ENCODE measurements at regions not wholly inside any gene's neighbourhood (a gene's known extent, or its start where the extent isn't known, plus 50 kb on each side); places are given as distances from the start of the nearest gene placed in this dataset.
A peak's percentile ranks its signal among the peaks of the same experiment; 100 is the strongest.
"Not testable (repeated sequence)": the region's sequence is repeated elsewhere in the genome, so short reads cannot be mapped to it uniquely, and the experiment has no call there.

- no peak for DNase-seq
These were observed 53.5 kb downstream of the PAGE2 start for GRCh38 chrX:55142206-55142918.

DNA sequence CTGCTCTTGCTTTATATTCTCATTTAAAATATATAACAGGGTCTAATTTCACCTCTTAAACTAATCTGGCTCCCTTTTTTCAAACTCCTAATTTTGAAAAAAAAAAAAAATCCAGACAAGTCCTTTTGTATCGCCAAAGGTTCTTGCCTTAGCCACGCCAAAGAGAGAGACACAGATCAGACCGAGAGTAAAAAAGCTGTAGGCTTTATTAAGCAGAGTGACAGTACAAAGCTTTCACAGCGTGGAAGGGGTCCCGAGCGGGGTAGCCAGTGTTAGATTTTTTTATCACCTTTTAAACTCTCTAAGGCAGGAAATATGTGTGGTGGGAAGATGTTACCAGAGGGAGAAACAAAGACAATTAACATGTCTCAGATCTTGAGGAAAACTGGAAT, 54.1 kb downstream of the PAGE2 start:
- DNase-seq: no peak

DNA sequence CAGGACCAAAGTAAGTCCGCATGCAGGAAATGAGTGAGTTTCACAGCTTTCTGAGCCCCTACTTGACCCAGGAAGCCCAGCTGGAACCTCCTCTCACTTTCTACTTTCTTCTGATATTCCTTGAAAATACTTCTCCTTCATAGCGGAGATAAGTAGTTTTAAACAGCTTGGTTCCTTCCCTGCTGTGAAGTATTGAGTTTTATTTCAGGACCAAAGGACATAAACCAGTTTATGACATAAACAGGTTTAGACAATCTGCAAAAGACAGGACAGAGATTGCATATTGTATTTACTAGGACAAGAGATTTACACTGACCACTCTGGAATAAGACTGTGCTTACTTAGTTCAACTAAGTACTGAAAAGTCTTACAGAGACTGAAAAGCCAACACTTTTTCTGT, 54.8 kb downstream of the PAGE2 start:
- DNase-seq: no peak

DNA sequence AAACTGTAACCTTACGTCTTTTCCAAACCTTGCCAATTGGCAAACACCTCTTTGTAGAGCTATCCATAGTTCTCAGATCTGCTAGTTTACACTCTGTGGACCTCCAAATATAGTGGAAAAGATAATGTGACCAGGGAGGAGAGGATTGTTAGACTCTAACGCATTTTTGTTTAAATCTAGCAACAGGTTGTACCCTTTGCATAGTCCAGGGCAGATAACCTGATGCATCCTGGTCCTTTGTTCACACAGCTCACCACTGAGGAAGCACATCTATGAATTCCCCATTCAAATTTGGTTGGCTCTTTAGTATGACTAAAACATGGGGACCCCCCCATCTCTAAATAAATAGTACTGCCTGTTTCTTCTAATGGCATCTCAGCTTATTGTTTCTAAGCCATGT, 55.9 kb downstream of the PAGE2 start:
- DNase-seq: no peak

DNA sequence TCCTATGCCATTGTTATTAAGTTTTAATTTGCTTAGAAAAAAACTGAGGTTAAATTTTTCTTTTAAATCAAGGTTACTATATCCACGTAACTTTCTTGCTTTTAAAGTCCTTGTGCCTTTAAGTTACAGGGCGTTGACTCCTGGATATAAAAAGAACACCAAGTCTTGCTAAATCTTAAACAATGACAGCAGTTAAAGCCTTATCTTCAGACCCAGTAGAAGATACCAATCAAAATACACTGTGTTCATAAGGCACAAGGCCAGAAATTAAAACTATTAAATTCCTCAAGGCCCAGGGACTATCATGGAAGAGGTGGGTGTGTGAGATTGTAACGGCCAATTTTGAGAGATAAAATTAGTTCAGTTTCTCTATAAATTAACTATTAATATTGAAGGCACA, 60.4 kb downstream of the PAGE2 start:
- no peak for DNase-seq

DNA sequence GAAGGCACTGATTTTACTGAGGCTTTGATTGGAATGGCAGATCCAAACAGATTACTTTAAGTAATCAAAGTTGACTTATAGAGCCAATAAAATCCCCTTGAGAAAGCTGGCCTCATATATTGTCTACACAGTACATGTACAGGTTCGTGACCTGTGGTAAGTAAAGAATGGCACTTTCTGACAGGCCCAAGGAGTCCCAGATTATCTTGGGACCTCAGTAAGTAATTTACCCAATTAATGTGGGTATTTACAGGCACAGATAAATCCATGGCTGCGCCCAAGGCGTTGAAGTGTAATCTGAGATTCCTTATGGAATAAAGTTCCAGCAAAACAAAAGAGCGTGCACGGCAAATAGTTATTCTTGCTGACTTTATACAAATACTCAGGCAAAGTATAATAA, 62.4 kb downstream of the PAGE2 start:
- DNase-seq: no peak

GRCh38 chrX:55159551-55159950, 60.6 kb upstream of the PAGE5 start:
- no peak for DNase-seq

- peak; percentile 84 to 85 for DNase-seq
These were observed 59.2 kb upstream of the PAGE5 start for GRCh38 chrX:55160685-55161552.

- DNase-seq: no peak
These were observed 58.6 kb upstream of the PAGE5 start for GRCh38 chrX:55161581-55161980.

- no peak for DNase-seq
These were observed 57.0 kb upstream of the PAGE5 start for GRCh38 chrX:55163171-55163570.

- not testable (repeated sequence) for DNase-seq
These were observed 55.1 kb upstream of the PAGE5 start for GRCh38 chrX:55165026-55165425.

DNA sequence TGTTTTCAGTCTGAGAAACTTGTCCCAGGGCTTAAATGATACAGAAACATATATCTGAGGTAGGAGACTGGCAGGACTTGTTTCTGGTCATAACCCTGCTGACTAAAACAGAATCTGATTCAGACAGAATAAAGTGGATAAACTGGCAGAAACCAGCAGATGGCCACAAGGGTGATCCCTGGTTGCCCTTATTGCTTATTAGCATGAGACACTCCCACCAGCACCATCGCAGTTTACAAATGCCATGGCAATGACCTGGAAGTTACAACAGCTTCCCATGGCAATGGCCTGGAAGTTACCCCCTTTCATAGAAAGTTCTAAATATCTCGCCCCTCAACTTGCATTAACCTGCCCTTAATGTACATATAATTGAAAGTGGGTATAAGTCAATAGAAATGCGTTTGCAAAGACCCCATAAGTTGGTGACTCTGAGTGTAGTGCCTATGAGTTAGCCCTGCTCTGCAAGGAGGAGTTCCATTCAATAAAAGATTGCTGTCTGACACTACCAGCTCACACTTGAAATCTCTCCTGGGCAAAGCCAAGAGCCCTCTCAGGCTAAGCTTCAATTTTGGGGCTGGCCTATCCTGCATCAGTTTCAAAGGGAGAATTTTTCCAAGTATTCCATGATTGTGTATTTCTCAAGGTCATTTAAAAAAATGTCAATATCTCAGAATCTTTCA, 52.9 kb upstream of the PAGE5 start:
- no peak for DNase-seq

DNA sequence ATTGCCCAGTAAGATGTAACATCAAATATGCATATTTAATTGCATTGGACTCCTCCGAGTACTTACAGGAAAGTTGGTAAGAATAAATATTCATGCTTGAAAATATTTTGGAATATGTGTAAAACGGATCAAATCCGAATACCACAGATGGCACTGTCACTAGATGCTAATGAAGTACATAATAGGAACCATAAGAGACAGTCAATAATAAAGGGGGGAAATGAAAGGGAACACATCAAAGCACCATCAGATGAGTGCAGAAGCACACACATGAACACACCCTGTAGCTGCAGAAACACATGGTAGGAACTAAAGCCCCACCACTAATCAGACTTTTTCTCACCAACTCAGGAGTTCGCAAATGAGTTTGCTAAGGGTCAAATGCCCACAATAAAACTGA, 52.2 kb upstream of the PAGE5 start:
- DNase-seq: no peak

DNA sequence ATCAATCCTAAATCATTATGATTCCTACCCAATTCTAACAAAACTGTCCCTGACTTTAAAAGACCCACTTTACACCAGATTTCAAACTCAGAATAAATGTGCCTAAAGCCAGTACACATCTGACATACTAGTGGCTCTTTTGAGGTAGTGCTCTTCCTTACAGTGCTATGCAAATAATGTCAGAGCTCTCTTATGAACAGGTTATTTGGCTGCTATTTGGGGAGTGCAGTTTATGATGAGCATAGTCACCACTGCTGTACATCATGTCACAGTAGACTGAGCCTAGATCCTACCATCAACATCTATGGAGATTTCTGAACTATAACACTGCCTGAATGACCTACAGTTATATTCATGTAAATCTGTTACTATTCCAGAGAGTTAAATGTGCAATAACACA, 50.4 kb upstream of the PAGE5 start:
- DNase-seq: no peak
